ENCODE measurements at regions not wholly inside any gene's neighbourhood (a gene's known extent, or its start where the extent isn't known, plus 50 kb on each side); places are given as distances from the start of the nearest gene placed in this dataset.
"Not testable (repeated sequence)": the region's sequence is repeated elsewhere in the genome, so short reads cannot be mapped to it uniquely, and the experiment has no call there.

- DNase-seq: no peak
These were observed 112.3 kb upstream of the MARCKS start for GRCh38 chr6:113744861-113745260.

DNA sequence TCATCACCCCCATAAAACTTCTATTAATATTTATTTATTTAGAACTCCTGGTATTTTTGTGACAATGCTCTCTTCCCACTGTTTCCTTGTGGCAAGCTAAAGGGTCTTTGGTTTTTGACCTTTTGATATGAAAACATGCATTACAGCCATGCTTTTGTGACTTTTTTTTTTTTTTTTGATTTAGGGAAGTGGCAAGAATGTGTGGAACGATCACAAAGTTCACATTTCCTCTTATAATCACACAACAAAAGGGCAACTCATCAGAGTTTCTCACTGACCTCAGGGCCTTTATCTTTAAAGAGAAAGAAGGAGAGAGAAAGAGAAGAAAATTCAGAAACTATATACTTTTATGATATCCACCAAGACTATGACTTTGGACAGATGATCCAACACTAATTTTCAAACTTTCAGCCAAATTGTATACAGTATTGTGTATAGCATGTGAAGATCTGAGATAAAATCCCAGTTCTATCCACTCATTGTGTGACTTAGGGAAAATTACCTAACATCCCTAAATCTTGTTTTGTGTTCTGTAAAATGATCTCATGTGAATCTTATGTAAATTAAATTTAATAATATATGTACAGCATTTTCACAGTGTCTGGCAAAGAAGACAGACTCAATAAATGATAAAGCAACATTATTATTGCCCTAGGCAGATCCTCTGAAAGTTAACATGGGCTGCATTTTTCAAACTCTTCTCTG, 106.8 kb upstream of the MARCKS start:
- no peak for DNase-seq

DNA sequence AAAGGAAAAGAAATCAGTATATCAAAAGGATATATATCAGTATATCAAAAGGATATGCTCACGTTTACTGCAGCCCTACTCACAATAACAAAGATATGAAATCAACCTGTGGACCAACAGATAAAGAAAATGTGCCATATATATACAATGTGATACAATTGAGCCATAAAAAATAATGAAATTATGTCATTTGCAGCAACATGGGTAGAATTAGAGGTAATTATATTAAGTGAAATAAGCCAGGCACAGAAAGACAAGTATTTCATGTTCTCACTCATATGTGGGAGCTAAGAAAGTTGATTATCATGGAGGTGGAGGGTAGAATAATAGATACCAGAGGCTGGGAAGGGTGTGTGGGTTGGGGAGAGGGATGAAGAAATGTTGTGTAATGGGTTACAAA, 102.9 kb upstream of the MARCKS start:
- no peak for DNase-seq

GRCh38 chr6:113755449-113756289, 101.5 kb upstream of the MARCKS start:
- no peak for DNase-seq

GRCh38 chr6:113756290-113756665, 100.9 kb upstream of the MARCKS start:
- DNase-seq: no peak

DNA sequence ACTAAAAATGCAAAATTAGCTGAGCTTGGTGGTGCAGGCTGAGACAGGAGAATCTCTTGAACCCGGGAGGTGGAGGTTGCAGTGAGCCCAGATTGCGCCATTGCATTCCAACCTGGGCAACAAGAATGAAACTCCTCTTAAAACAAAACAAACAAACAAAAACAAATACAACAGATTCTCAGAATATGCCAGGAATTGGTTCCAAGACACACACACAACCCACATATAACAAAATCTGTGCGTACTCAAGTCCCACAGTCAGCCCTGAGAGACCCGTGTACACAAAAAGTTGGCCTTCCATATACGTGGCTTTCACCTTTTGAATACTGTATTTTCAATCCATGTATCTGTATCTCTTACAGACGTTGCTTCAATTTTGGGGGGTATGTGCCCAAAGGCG, 98.9 kb upstream of the MARCKS start:
- DNase-seq: no peak

GRCh38 chr6:113758826-113759574, 98.1 kb upstream of the MARCKS start:
- DNase-seq: no peak

DNA sequence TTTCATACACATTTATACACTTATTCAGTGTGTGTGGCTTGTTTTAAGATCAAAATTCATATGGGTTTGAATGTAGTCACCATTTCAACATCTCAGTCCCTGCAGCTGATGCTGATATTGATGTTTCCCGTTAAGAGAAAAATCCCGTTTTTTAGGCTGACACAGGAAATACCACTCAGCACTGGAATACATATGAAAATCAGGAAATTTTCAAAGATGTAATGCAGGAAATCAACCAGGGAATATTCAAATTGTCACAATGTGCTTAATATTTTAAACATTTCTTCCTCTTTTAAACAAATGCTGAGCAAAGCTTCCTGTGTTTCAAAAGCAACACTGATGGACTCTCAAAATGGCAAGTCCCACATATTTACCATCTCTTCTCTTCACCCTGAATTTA, 94.5 kb upstream of the MARCKS start:
- no peak for DNase-seq

GRCh38 chr6:113763311-113763766, 93.8 kb upstream of the MARCKS start:
- DNase-seq: no peak

- no peak for DNase-seq
These were observed 93.3 kb upstream of the MARCKS start for GRCh38 chr6:113763876-113764275.

GRCh38 chr6:113765909-113766308, 91.2 kb upstream of the MARCKS start:
- no peak for DNase-seq

DNA sequence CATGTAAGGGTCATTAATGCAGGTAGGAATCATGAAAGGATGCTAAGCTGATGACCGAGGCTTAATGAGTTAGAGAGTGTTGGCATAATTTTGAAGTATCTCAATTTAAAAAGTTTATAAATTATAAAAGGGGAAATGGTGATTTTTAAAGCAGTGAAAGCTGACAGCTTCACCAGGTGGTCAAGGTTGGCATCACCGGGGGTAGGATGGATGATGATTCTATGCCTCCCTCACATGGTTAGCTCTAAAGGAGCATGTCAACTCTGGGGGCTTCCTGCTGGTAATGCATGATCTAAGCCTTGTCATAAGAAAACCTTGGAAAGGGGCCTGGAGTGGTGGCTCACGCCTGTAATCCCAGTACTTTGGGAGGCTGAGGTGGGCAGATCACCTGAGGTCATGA, 89.2 kb upstream of the MARCKS start:
- DNase-seq: no peak

GRCh38 chr6:113772961-113773360, 84.2 kb upstream of the MARCKS start:
- no peak for DNase-seq

DNA sequence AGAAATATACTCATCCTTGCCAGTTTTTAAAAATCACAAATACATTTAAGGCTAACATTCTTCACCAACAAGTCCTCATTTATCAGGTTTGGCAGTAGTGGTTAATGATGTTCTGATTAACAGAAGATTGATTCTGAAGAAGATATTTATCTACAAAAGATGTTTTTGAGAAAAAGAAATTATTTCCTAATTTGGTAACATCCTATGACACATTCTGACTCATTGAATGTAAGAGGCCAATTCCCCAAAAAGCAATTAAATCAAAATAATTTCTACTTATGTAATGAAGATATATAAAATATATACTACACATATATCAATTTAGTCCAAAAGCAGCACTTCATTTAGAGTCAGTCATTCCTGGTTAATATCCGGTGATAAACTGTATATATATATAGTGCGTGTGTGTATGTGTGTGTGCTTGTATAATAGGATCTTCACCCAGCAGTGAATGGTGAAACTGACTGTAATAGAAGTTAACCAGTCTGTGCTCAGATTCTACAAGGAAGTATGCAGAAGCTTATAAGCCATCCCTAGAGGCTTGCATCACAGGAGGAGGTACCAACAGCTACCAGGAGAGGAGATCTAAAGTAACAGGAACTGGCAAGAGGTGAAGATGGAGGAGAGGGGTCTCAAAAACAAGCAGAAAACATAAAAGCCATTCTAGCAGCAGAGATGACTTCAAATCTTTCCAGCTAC, 82.9 kb upstream of the MARCKS start:
- DNase-seq: no peak

DNA sequence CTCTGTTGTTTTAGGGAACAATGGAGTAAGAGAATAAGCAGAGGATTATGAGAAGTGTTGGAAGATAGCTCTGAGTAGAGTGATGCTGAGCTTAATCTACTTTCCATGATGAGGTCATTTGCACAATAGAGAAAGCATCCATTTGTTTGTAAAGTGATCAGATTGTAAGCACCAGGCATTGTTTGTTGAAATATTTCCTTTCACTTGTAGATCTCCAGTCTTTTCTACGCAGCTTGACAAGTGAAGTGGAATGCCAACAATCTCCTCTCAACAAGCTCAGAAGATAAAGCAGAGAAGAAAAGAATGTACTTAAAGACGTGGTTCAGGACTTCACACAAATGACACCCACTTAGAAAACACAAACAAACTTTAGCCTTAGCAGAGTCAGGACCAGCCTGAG, 80.1 kb upstream of the MARCKS start:
- no peak for DNase-seq

DNA sequence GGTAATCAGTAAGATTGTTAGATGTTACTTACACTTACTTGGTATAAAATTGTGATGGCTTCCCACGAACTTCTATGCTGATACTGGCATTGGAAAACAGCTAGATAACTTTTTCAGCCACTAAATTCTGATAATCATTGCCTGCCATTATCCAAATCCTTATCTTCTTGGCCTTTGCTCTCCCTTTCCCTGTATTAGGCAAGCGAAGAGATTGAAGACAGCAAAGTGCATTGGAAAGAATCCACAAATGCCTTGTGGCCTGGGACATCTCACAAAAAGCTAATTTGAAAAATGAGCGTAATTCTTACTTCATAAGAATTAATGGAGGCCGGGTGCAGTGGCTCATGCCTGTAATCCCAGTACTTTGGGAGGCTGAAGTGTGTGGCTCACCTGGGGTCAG, 79.5 kb upstream of the MARCKS start:
- no peak for DNase-seq

- DNase-seq: no peak
These were observed 77.5 kb upstream of the MARCKS start for GRCh38 chr6:113779656-113780055.

DNA sequence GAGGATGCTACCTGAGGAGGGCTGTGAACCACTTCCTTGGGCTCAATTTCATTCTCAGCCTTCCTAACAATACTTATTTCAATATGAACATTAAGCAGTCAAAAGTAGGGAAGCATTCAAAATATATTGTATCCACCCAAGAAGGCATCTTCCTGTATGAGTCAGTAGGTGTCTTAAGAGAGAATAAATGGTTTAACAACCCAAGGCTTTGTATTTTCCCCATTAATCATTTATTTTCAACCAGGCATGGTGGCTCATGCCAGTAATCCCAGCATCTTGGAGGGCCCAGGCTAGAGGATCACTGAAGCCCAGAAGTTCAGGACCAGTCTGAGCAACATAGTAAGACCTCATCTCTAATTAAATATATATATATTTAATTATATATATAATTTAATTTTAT, 74.5 kb upstream of the MARCKS start:
- no peak for DNase-seq

GRCh38 chr6:113786168-113786567, 71.0 kb upstream of the MARCKS start:
- no peak for DNase-seq

DNA sequence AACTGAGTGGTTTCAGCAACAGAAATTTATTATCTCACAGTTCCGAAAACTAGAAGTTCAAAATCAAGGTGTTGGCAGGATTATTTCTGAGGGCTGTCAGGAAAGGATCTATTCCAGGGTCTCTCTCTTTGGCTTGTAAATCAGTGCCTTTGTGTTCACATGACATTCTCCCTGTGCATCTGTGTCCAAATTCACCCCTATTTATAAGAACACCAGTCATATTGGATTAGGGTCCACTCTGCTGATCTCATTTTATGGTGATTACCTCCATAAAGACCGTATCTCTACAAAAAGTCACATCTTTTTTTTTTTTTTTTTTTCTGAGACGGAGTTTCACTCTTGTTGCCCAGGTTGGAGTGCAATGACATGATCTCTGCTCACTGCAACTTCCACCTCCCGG, 68.6 kb upstream of the MARCKS start:
- DNase-seq: no peak

- DNase-seq: not testable (repeated sequence)
These were observed 65.9 kb upstream of the MARCKS start for GRCh38 chr6:113791225-113791624.

GRCh38 chr6:113795371-113795770, 61.8 kb upstream of the MARCKS start:
- DNase-seq: not testable (repeated sequence)

DNA sequence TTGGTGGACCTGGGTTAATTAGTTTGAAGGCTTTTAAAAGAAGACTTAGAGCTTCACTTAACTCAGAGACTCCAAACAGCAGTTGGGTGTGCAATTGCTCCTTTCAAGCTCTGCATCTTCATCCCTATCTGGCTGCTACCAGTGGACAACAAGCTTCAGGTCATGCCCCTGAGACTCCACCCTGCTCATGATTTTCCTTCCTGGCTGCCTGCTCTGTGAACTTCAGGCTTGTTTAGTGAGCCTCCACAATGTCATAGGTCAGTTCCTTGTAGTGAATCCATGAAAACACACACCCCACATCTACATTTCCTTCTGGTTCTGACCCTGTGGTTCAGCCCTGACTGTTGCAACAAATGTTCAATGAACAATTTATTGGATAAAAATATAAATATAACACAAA, 61.1 kb upstream of the MARCKS start:
- DNase-seq: no peak
